Suppressor macrophage treated with lipopolysaccharide for 1 hour (primary cell): ENCODE measurements at regions not wholly inside any gene's neighbourhood (a gene's known extent, or its start where the extent isn't known, plus 50 kb on each side); places are given as distances from the start of the nearest gene placed in this dataset.
"Not testable (repeated sequence)": the region's sequence is repeated elsewhere in the genome, so short reads cannot be mapped to it uniquely, and the experiment has no call there.

Experiments
- DNase-seq, 3 donors: peaks; one replicate each; pipeline ENCODE4 v3.0.0-alpha.2; 2020 to 2022

- DNase-seq: no peak
These were observed 540.9 kb downstream of the TRIML1 start for GRCh38 chr4:188680004-188680666.

- DNase-seq: no peak
These were observed 541.4 kb downstream of the TRIML1 start for GRCh38 chr4:188680667-188681063.

- DNase-seq: no peak
These were observed 543.1 kb downstream of the TRIML1 start for GRCh38 chr4:188682321-188682720.

GRCh38 chr4:188683571-188683970 lies 544.3 kb downstream of the TRIML1 start:
- no peak for DNase-seq

- DNase-seq: no peak
These were observed 549.7 kb downstream of the TRIML1 start for GRCh38 chr4:188688956-188689355.

GRCh38 chr4:188691811-188692210 lies 552.6 kb downstream of the TRIML1 start:
- DNase-seq: no peak

- no peak for DNase-seq
These were observed 556.0 kb downstream of the TRIML1 start for GRCh38 chr4:188695261-188695660.

- no peak for DNase-seq
These were observed 558.0 kb downstream of the TRIML1 start for GRCh38 chr4:188697243-188697642.

GRCh38 chr4:188701952-188702351 lies 562.7 kb downstream of the TRIML1 start:
- no peak for DNase-seq

GRCh38 chr4:188704288-188704687 lies 565.0 kb downstream of the TRIML1 start:
- no peak for DNase-seq

- DNase-seq: no peak
These were observed 567.8 kb downstream of the TRIML1 start for GRCh38 chr4:188707036-188707435.

- no peak for DNase-seq
These were observed 575.3 kb downstream of the TRIML1 start for GRCh38 chr4:188714501-188714900.

- DNase-seq: no peak
These were observed 575.7 kb downstream of the TRIML1 start for GRCh38 chr4:188714907-188715306.

GRCh38 chr4:188717661-188718060 lies 578.4 kb downstream of the TRIML1 start:
- no peak for DNase-seq

- DNase-seq: no peak
These were observed 580.6 kb downstream of the TRIML1 start for GRCh38 chr4:188719794-188720193.

- no peak for DNase-seq
These were observed 583.7 kb downstream of the TRIML1 start for GRCh38 chr4:188722911-188723310.

GRCh38 chr4:188727746-188728145 lies 588.5 kb downstream of the TRIML1 start:
- no peak for DNase-seq

- no peak for DNase-seq
These were observed 589.1 kb downstream of the TRIML1 start for GRCh38 chr4:188728359-188728758.

- DNase-seq: no peak
These were observed 592.9 kb downstream of the TRIML1 start for GRCh38 chr4:188732131-188732530.

GRCh38 chr4:188735082-188735481 lies 595.8 kb downstream of the TRIML1 start:
- no peak for DNase-seq

GRCh38 chr4:188737251-188738002 lies 598.2 kb downstream of the TRIML1 start:
- DNase-seq: no peak

GRCh38 chr4:188738290-188738689 lies 599.0 kb downstream of the TRIML1 start:
- not testable (repeated sequence) for DNase-seq

- DNase-seq: not testable (repeated sequence)
These were observed 600.9 kb downstream of the TRIML1 start for GRCh38 chr4:188740172-188740571.

- not testable (repeated sequence) for DNase-seq
These were observed 601.5 kb downstream of the TRIML1 start for GRCh38 chr4:188740791-188741190.
